ENCODE measurements at regions not wholly inside any gene's neighbourhood (a gene's known extent, or its start where the extent isn't known, plus 50 kb on each side); places are given as distances from the start of the nearest gene placed in this dataset.

DNA sequence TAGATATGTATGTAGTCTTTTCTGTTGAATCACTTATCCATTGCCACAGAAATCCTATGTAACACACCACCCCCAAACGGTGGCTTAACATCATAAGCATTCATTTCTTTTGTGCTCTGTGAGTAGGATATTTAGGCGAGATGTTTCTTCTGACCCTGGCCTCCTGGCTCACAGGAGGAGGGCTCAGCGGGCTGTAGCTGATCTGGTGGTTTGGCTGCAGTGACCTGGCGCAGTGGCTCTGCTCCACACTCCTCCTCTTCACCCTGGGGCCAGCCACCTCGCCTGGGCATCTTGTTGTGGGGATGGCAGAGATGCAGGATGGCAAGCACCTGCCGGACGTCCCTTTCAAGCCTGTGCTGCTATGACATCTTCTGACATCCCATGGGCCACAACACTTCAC lies 147.1 kb upstream of the IRS2 start (continued):
- TF ChIP-seq, protein P1, sequence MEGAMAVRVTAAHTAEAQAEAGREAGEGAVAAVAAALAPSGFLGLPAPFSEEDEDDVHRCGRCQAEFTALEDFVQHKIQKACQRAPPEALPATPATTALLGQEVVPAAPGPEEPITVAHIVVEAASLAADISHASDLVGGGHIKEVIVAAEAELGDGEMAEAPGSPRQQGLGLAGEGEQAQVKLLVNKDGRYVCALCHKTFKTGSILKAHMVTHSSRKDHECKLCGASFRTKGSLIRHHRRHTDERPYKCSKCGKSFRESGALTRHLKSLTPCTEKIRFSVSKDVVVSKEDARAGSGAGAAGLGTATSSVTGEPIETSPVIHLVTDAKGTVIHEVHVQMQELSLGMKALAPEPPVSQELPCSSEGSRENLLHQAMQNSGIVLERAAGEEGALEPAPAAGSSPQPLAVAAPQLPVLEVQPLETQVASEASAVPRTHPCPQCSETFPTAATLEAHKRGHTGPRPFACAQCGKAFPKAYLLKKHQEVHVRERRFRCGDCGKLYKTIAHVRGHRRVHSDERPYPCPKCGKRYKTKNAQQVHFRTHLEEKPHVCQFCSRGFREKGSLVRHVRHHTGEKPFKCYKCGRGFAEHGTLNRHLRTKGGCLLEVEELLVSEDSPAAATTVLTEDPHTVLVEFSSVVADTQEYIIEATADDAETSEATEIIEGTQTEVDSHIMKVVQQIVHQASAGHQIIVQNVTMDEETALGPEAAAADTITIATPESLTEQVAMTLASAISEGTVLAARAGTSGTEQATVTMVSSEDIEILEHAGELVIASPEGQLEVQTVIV (CRISPR knock-in tag; IDR thresholded peaks at IDR 0.05; ENCODE audit: borderline replicate concordance), result no peak
- TF ChIP-seq HMG20B (CRISPR knock-in tag; IDR thresholded peaks at IDR 0.05), result no peak
- no peak for TF ChIP-seq DDX20 (tag; IDR thresholded peaks at IDR 0.05; ENCODE audit: low read depth)
- no peak for TF ChIP-seq GTF2E2 (tag; IDR thresholded peaks at IDR 0.05)
- TF ChIP-seq, protein P2, sequence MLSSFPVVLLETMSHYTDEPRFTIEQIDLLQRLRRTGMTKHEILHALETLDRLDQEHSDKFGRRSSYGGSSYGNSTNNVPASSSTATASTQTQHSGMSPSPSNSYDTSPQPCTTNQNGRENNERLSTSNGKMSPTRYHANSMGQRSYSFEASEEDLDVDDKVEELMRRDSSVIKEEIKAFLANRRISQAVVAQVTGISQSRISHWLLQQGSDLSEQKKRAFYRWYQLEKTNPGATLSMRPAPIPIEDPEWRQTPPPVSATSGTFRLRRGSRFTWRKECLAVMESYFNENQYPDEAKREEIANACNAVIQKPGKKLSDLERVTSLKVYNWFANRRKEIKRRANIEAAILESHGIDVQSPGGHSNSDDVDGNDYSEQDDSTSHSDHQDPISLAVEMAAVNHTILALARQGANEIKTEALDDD (IDR thresholded peaks at IDR 0.05), result no peak

DNA sequence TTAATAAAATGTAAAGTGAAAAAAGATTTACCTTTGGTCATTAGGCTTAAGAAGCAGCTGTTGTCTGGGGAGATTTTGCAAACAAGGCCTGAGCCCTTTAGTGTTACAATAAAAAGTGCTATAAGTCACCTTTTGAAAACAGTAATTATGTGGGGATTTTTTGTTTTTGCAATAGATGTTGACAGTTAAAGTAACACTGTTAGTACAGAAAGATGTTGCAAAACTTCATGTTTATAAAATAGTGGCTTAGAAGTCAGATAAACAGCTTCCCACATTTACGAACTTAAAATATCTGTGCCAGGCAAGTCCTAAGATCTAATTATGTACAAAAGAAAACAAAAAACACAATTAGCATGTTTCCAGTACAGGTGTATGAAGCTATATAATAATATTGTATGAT lies 138.0 kb upstream of the IRS2 start:
- BruUV-seq (replicated peaks), result no TSS peak
- ChIA-PET CTCF (ENCODE audit: low intra/inter-chr PET ratio) (no interaction called here), POLR2A (no interaction called here)
- Histone ChIP-seq H3K9me3 (replicated peaks; ENCODE audit: control insufficient read depth, insufficient read depth, low read depth, low read length) (no peaks in the 10 kb centered on the region), H3K79me2 (ENCODE audit: control insufficient read depth, insufficient read depth, low read length) (no peaks in the 10 kb centered on the region), H3K27me3 (ENCODE audit: control insufficient read depth in 2 of 2, insufficient read depth in 2 of 2, low read length in 2 of 2) (peaks cover 0 to 5% of the 10 kb centered on the region in 2 experiments; a peak in 1 of 5 replicates), H3K4me2 (ENCODE audit: insufficient read depth, low read length) (no peak overlapping the region), H3K36me3 (ENCODE audit: control insufficient read depth, insufficient read depth, low read length) (no peaks in the 10 kb centered on the region), H2AFZ (ENCODE audit: low read depth, low read length) (no peak overlapping the region), H3K27ac (ENCODE audit: extremely low read depth, low read depth, low read length) (no peak overlapping the region), H3K4me3 (no peak overlapping the region), H3K9ac (ENCODE audit: insufficient read depth in 1 of 2, low read depth in 2 of 2, low read length in 2 of 2) (no peak overlapping the region), H4K20me1 (replicated peaks; ENCODE audit: control insufficient read depth, insufficient read depth, low read length) (no peaks in the 10 kb centered on the region), H3K9me1 (ENCODE audit: control insufficient read depth, insufficient read depth, low read length) (no peaks in the 10 kb centered on the region), H3K4me1 (replicated peaks in 1 of 2; ENCODE audit: control insufficient read depth in 2 of 2, insufficient read depth in 2 of 2, low read length in 2 of 2) (no peaks in the 10 kb centered on the region)
- intact Hi-C loops (cut with micrococcal nuclease), result no loop called here
- WGBS (ENCODE audit: insufficient coverage, low coverage, missing lambda C conversion rate), result 0% methylated on average over 1 of the region's 1 CpG
- in situ Hi-C loops (cut with MboI), result no loop called here
- FAIRE-seq, result no peak
- DNase-seq (ENCODE audit: extremely low read depth in 1 of 4, low spot score in 3 of 4), result no peak
- no peak for ATAC-seq
- TF ChIP-seq ILF3 (IDR thresholded peaks at IDR 0.05; ENCODE audit: borderline replicate concordance), result no peak
- no peak for TF ChIP-seq SMC3 (conservative IDR thresholded peaks at IDR 0.05; ENCODE audit: insufficient read depth, low read depth, low read length)
- TF ChIP-seq, protein P3, sequence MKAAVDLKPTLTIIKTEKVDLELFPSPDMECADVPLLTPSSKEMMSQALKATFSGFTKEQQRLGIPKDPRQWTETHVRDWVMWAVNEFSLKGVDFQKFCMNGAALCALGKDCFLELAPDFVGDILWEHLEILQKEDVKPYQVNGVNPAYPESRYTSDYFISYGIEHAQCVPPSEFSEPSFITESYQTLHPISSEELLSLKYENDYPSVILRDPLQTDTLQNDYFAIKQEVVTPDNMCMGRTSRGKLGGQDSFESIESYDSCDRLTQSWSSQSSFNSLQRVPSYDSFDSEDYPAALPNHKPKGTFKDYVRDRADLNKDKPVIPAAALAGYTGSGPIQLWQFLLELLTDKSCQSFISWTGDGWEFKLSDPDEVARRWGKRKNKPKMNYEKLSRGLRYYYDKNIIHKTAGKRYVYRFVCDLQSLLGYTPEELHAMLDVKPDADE (conservative IDR thresholded peaks at IDR 0.05; ENCODE audit: control insufficient read depth, low read depth, low read length), result no peak
- no peak for TF ChIP-seq TAL1 (IDR thresholded peaks at IDR 0.05)
- no peak for TF ChIP-seq KDM4B (IDR thresholded peaks at IDR 0.05; ENCODE audit: borderline replicate concordance in 2 of 2, low read depth in 1 of 2)
- TF ChIP-seq PRMT5 (CRISPR knock-in tag; IDR thresholded peaks at IDR 0.05), result no peak
- no peak for TF ChIP-seq DIDO1 (tag; IDR thresholded peaks at IDR 0.05; ENCODE audit: low read depth)
- TF ChIP-seq, protein P4, sequence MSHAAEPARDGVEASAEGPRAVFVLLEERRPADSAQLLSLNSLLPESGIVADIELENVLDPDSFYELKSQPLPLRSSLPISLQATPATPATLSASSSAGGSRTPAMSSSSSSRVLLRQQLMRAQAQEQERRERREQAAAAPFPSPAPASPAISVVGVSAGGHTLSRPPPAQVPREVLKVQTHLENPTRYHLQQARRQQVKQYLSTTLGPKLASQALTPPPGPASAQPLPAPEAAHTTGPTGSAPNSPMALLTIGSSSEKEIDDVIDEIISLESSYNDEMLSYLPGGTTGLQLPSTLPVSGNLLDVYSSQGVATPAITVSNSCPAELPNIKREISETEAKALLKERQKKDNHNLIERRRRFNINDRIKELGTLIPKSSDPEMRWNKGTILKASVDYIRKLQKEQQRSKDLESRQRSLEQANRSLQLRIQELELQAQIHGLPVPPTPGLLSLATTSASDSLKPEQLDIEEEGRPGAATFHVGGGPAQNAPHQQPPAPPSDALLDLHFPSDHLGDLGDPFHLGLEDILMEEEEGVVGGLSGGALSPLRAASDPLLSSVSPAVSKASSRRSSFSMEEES (CRISPR knock-in tag; IDR thresholded peaks at IDR 0.05), result no peak
- no peak for TF ChIP-seq NFE2L1 (tag; IDR thresholded peaks at IDR 0.05; ENCODE audit: borderline replicate concordance, low read depth)
- TF ChIP-seq, protein P5, sequence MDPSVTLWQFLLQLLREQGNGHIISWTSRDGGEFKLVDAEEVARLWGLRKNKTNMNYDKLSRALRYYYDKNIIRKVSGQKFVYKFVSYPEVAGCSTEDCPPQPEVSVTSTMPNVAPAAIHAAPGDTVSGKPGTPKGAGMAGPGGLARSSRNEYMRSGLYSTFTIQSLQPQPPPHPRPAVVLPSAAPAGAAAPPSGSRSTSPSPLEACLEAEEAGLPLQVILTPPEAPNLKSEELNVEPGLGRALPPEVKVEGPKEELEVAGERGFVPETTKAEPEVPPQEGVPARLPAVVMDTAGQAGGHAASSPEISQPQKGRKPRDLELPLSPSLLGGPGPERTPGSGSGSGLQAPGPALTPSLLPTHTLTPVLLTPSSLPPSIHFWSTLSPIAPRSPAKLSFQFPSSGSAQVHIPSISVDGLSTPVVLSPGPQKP (CRISPR knock-in tag; IDR thresholded peaks at IDR 0.05), result no peak
